HepG2 (cell line): ENCODE measurements at regions not wholly inside any gene's neighbourhood (a gene's known extent, or its start where the extent isn't known, plus 50 kb on each side); places are given as distances from the start of the nearest gene placed in this dataset.
A peak's percentile ranks its signal among the peaks of the same experiment; 100 is the strongest.

Source experiments
- ATAC-seq: fragments of 200-7000 bp; cut with Tn5 transposase; 3 replicates; pipeline ENCODE4 v1.9.1; 2020; ENCODE audit warnings: mild to moderate bottlenecking, moderate library complexity
- BruUV-seq: library from RNA; stranded (reverse); fragments of 400-500 nt; replicated peaks from 2 replicates; lab custom pipeline; 2021; lab: Mats Ljungman, UMichigan
- CTCF ChIA-PET: fragments of 300-600 bp; formaldehyde crosslinking; extraction: SDS; loops from one replicate; lab custom pipeline; 2021; ENCODE audit warnings: low total read pairs, inconsistent platforms, low intra/inter-chr PET ratio; lab: Yijun Ruan, JAX
- POLR2A ChIA-PET: fragments of 350-600 bp; sonication (Branson Sonifier 250); formaldehyde crosslinking; loops from one replicate; lab custom pipeline; 2020; ENCODE audit warnings: antibody characterized with exemption, inconsistent platforms; lab: Yijun Ruan, JAX
- DNase-seq: peaks from one replicate; pipeline ENCODE4 v3.0.0-alpha.2; 2015; ENCODE audit warnings: low spot score
- FAIRE-seq: peaks from 3 replicates; lab custom pipeline; 2011; peaks lifted over from hg19 to GRCh38; lab: Jason Lieb, UNC
- H2AFZ ChIP-seq: one replicate; pipeline ENCODE4 v1.6.1; 2011; ENCODE audit warnings: low read length, inconsistent platforms
- H3K27ac ChIP-seq: fragments of 300-600 bp; 3 replicates; pipeline ENCODE4 v1.8.0; 2011; ENCODE audit warnings: mixed run types, mild to moderate bottlenecking, mixed read lengths, low read length, inconsistent platforms; ENCODE audit not compliant: insufficient read depth; ENCODE audit errors: extremely low read length
- H3K27me3 ChIP-seq, 2 experiments: fragments of 200-600 bp in 1 of 2; 2 replicates in 1 of 2; 3 replicates in 1 of 2; pipeline versions ENCODE4 v1.6.0 to v1.8.0; 2011; ENCODE audit warnings: low read length in 2 of 2, mild to moderate bottlenecking in 2 of 2, moderate library complexity in 2 of 2, inconsistent platforms in 1 of 2; ENCODE audit not compliant: insufficient read depth in 2 of 2, control insufficient read depth in 1 of 2
- H3K36me3 ChIP-seq, 2 experiments: fragments of 200-600 bp in 1 of 2; replicated peaks in 1 of 2; 2 replicates in 1 of 2; 3 replicates in 1 of 2; pipeline versions ENCODE4 v1.5.1 to v1.8.0; 2011; ENCODE audit warnings: low read length in 2 of 2, inconsistent platforms in 1 of 2; ENCODE audit not compliant: insufficient read depth in 2 of 2, control insufficient read depth in 1 of 2
- H3K4me1 ChIP-seq: 2 replicates; pipeline ENCODE4 v1.5.1; 2012; ENCODE audit warnings: low read length, inconsistent platforms; ENCODE audit not compliant: insufficient read depth
- H3K4me2 ChIP-seq: 2 replicates; pipeline ENCODE4 v1.6.0; 2011; ENCODE audit warnings: low read depth, low read length, inconsistent platforms
- H3K4me3 ChIP-seq, 3 experiments: fragments of 200-600 bp in 1 of 3; sonication (generic), shearing (Covaris generic) in 1 of 3; replicated peaks in 1 of 3; 2 replicates each; pipeline ENCODE4 v1.5.1; 2011 to 2016; ENCODE audit warnings: low read length in 3 of 3, inconsistent platforms in 2 of 3, low read depth in 2 of 3, mild to moderate bottlenecking in 2 of 3, control low read depth in 1 of 3, mixed read lengths in 1 of 3; ENCODE audit not compliant: insufficient read depth in 1 of 3
- H3K79me2 ChIP-seq: one replicate; pipeline ENCODE4 v1.6.1; 2011; ENCODE audit warnings: low read length, inconsistent platforms; ENCODE audit not compliant: insufficient read depth
- H3K9ac ChIP-seq: 2 replicates; pipeline ENCODE4 v1.6.0; 2011; ENCODE audit warnings: mild to moderate bottlenecking, low read depth, low read length, inconsistent platforms; ENCODE audit not compliant: insufficient read depth
- H3K9me3 ChIP-seq: 2 replicates; pipeline ENCODE4 v1.5.1; 2012; ENCODE audit warnings: mild to moderate bottlenecking, low read length
- H4K20me1 ChIP-seq: 2 replicates; pipeline ENCODE4 v1.6.0; 2011; ENCODE audit warnings: inconsistent platforms, mild to moderate bottlenecking, low read length, moderate library complexity; ENCODE audit not compliant: insufficient read depth
- ATM ChIP-seq: fragments of 450-650 bp; IDR thresholded peaks from 2 replicates; pipeline ENCODE4 v1.7.1; 2017; ENCODE audit warnings: mild to moderate bottlenecking, borderline replicate concordance
- CSRNP2 ChIP-seq: sonication (generic); formaldehyde crosslinking; conservative IDR thresholded peaks from 2 replicates; pipeline ENCODE4 v1.8.0; 2022; ENCODE audit warnings: low read depth, missing genetic modification reagents
- EEA1 ChIP-seq: sonication (generic); formaldehyde crosslinking; IDR thresholded peaks from 2 replicates; pipeline ENCODE4 v1.5.1; 2020; ENCODE audit warnings: mild to moderate bottlenecking, missing genetic modification reagents, borderline replicate concordance
- HNF1A ChIP-seq, 2 experiments: sonication (generic) in 1 of 2; formaldehyde crosslinking in 1 of 2; IDR thresholded peaks; 2 replicates each; pipeline versions ENCODE4 v1.4.0 to v1.6.1; 2016 to 2020; ENCODE audit warnings: borderline replicate concordance in 1 of 2, low read depth in 1 of 2, mild to moderate bottlenecking in 1 of 2, missing genetic modification reagents in 1 of 2
- NAIF1 ChIP-seq: sonication (generic); formaldehyde crosslinking; IDR thresholded peaks from 2 replicates; pipeline ENCODE4 v1.5.0; 2020; ENCODE audit warnings: mild to moderate bottlenecking, missing genetic modification reagents, borderline replicate concordance
- NFKB2 ChIP-seq: sonication (generic); formaldehyde crosslinking; IDR thresholded peaks from 2 replicates; pipeline ENCODE4 v1.4.0; 2020; ENCODE audit warnings: missing genetic modification reagents, borderline replicate concordance
- RAD21 ChIP-seq: fragments of 450-650 bp; formaldehyde crosslinking; IDR thresholded peaks from 2 replicates; pipeline ENCODE4 v1.5.0; 2020; ENCODE audit warnings: mild to moderate bottlenecking
- RBAK ChIP-seq: sonication (generic); formaldehyde crosslinking; IDR thresholded peaks from 2 replicates; pipeline ENCODE4 v1.5.1; 2020; ENCODE audit warnings: mild to moderate bottlenecking, missing genetic modification reagents
- RERE ChIP-seq: IDR thresholded peaks from 2 replicates; pipeline ENCODE4 v1.6.1; 2016; ENCODE audit warnings: low read depth, missing genetic modification reagents, missing compliant biosample characterization
- SP5 ChIP-seq: IDR thresholded peaks from 2 replicates; pipeline ENCODE4 v1.6.1; 2016; ENCODE audit warnings: low read depth, borderline replicate concordance
- SRSF1 ChIP-seq: fragments of 200-400 bp; formaldehyde crosslinking; optimal IDR thresholded peaks from 2 replicates; pipeline ENCODE3; 2017; ENCODE audit warnings: mild to moderate bottlenecking, low read depth, low read length, moderate library complexity
- SUZ12 ChIP-seq: fragments of 150-350 bp; IDR thresholded peaks from 2 replicates; pipeline ENCODE4 v1.6.1; 2014; ENCODE audit warnings: low read depth, low read length
- TOE1 ChIP-seq: sonication (generic); formaldehyde crosslinking; IDR thresholded peaks from 2 replicates; pipeline ENCODE4 v1.4.0; 2020; ENCODE audit warnings: mild to moderate bottlenecking, missing genetic modification reagents
- U2AF1 ChIP-seq: fragments of 200-400 bp; formaldehyde crosslinking; optimal IDR thresholded peaks from 2 replicates; pipeline ENCODE3; 2017; ENCODE audit warnings: mild to moderate bottlenecking, low read depth, low read length
- WGBS: methylation state at CpG from one replicate; pipeline ENCODE4 v1.1.6; 2017; ENCODE audit warnings: low lambda C conversion rate; 5-methylcytosine and 5-hydroxymethylcytosine counted together
- in situ Hi-C: cut with HindIII; loops from 2 replicates; pipeline ENCODE4 v1.10.0; 2017; ENCODE audit warnings: low pct_unique_long_range_greater_than_20kb; ENCODE audit not compliant: extremely low pct_ligation_motif_present
- intact Hi-C: fragments of 100-400 bp; cut with micrococcal nuclease; formaldehyde crosslinking; loops from one replicate; pipeline ENCODE4 v1.10.0; 2022; ENCODE audit not compliant: unreplicated experiment

- in situ Hi-C loops, result no loop called here
- no peaks in the 10 kb centered on the region for H3K79me2 ChIP-seq
- FAIRE-seq, result no peak
- peaks cover 1 to 31% of the 10 kb centered on the region in 2 experiments; a peak in 2 of 5 replicates for H3K27me3 ChIP-seq
- ChIA-PET CTCF (no interaction called here), POLR2A (no interaction called here)
- 23% methylated on average over 6 of the region's 6 CpGs for WGBS
- no peak overlapping the region for H3K9ac ChIP-seq
- BruUV-seq, result no TSS peak
- H3K4me1 ChIP-seq, result peaks cover 22% of the 10 kb centered on the region
- H4K20me1 ChIP-seq, result no peaks in the 10 kb centered on the region
- H3K9me3 ChIP-seq, result no peaks in the 10 kb centered on the region
- no peak overlapping the region for H3K4me3 ChIP-seq
- intact Hi-C loops, result no loop called here
- H3K27ac ChIP-seq, result no peak overlapping the region
- DNase-seq, result no peak
- H3K36me3 ChIP-seq, result no peaks in the 10 kb centered on the region
- no peak for ATAC-seq
- no peak overlapping the region for H2AFZ ChIP-seq
- H3K4me2 ChIP-seq, result peak overlapping the region; percentile 2; the same call in 1 of the 2 replicates
- no peak for TF ChIP-seq NFKB2 (CRISPR knock-in tag)
- TF ChIP-seq ATM, result no peak
- no peak for TF ChIP-seq HNF1A (IDR thresholded peaks at IDR 0.05; ENCODE audit: low read depth)
- no peak for TF ChIP-seq HNF1A (CRISPR knock-in tag; IDR thresholded peaks at IDR 0.05; ENCODE audit: borderline replicate concordance)
- no peak for TF ChIP-seq RAD21 (CRISPR knock-in tag)
- TF ChIP-seq SUZ12, result no peak
- no peak for TF ChIP-seq U2AF1
- TF ChIP-seq TOE1 (CRISPR knock-in tag), result no peak
- no peak for TF ChIP-seq RERE
- no peak for TF ChIP-seq EEA1 (CRISPR knock-in tag)
- no peak for TF ChIP-seq NAIF1 (CRISPR knock-in tag)
- TF ChIP-seq RBAK, result no peak
- no peak for TF ChIP-seq SP5 (CRISPR knock-in tag)
- TF ChIP-seq CSRNP2 (CRISPR knock-in tag), result no peak
- TF ChIP-seq SRSF1, result no peak
These were observed 791.5 kb downstream of the MED13L start for GRCh38 chr12:115485967-115486366.
